ENCODE measurements at regions not wholly inside any gene's neighbourhood (a gene's known extent, or its start where the extent isn't known, plus 50 kb on each side); places are given as distances from the start of the nearest gene placed in this dataset.

GRCh38 chr16:79847569-79847968 is 247.0 kb upstream of the MAF start:
- TF ChIP-seq, protein P1, sequence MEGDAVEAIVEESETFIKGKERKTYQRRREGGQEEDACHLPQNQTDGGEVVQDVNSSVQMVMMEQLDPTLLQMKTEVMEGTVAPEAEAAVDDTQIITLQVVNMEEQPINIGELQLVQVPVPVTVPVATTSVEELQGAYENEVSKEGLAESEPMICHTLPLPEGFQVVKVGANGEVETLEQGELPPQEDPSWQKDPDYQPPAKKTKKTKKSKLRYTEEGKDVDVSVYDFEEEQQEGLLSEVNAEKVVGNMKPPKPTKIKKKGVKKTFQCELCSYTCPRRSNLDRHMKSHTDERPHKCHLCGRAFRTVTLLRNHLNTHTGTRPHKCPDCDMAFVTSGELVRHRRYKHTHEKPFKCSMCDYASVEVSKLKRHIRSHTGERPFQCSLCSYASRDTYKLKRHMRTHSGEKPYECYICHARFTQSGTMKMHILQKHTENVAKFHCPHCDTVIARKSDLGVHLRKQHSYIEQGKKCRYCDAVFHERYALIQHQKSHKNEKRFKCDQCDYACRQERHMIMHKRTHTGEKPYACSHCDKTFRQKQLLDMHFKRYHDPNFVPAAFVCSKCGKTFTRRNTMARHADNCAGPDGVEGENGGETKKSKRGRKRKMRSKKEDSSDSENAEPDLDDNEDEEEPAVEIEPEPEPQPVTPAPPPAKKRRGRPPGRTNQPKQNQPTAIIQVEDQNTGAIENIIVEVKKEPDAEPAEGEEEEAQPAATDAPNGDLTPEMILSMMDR (IDR thresholded peaks at IDR 0.05; ENCODE audit: extremely low read depth in 1 of 2, insufficient read depth in 1 of 2, low read depth in 1 of 2, low read length in 2 of 2): no peak
- no peak for TF ChIP-seq POLR2A (IDR thresholded peaks at IDR 0.05; ENCODE audit: low read depth, low read length)
- no peak for TF ChIP-seq GATA2 (IDR thresholded peaks at IDR 0.05; ENCODE audit: insufficient read depth, insufficient read length, low read depth, low read length)
- TF ChIP-seq EZH2 (IDR thresholded peaks at IDR 0.05; ENCODE audit: borderline replicate concordance, low read depth, low read length, severe bottlenecking): no peak
- no peak for TF ChIP-seq POLR2AphosphoS5 (IDR thresholded peaks at IDR 0.05; ENCODE audit: insufficient read depth, low read depth, low read length)

Data from endothelial cell of umbilical vein (primary cell).